HG02759 (cell line): ENCODE measurements at regions not wholly inside any gene's neighbourhood (a gene's known extent, or its start where the extent isn't known, plus 50 kb on each side); places are given as distances from the start of the nearest gene placed in this dataset.
"Not testable (repeated sequence)": the region's sequence is repeated elsewhere in the genome, so short reads cannot be mapped to it uniquely, and the experiment has no call there.

Experiments
- ATAC-seq: cut with Tn5 transposase; IDR thresholded peaks from one replicate; pipeline ENCODE4 v1.9.1; 2021; ENCODE audit warnings: mild to moderate bottlenecking, moderate library complexity; ENCODE audit not compliant: unreplicated experiment

DNA sequence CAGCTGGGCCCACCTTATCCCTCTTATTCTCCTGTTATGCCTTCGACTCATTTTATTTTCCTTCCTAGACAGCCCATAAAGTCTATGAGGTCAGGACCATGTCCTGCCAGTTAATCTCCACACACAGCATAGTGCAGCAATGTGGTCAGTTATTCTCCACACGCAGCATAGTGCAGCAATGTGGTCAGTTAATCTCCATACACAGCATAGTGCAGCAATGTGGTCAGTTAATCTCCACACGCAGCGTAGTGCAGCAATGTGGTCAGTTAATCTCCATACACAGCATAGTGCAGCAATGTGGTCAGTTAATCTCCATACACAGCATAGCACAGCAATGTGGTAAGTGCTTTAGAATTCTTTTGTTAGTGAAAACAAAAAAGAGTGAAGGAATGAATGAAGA, 77.8 kb downstream of the TEX36 start:
- ATAC-seq = no peak

GRCh38 chr10:125602825-125603224, 80.1 kb downstream of the TEX36 start:
- ATAC-seq = no peak

- ATAC-seq = no peak
Measured at GRCh38 chr10:125599194-125599593, 83.8 kb downstream of the TEX36 start.

- ATAC-seq = no peak
Measured at GRCh38 chr10:125595911-125596310, 87.1 kb downstream of the TEX36 start.

- ATAC-seq = no peak
Measured at GRCh38 chr10:125593644-125594043, 89.3 kb downstream of the TEX36 start.

GRCh38 chr10:125592897-125593296, 90.1 kb downstream of the TEX36 start:
- no peak for ATAC-seq

- ATAC-seq = no peak
Measured at GRCh38 chr10:125591886-125592285, 91.1 kb downstream of the TEX36 start.

- ATAC-seq = not testable (repeated sequence)
Measured at GRCh38 chr10:125588738-125589137, 94.2 kb downstream of the TEX36 start.

- ATAC-seq = no peak
Measured at GRCh38 chr10:125584954-125585353, 98.0 kb downstream of the TEX36 start.

DNA sequence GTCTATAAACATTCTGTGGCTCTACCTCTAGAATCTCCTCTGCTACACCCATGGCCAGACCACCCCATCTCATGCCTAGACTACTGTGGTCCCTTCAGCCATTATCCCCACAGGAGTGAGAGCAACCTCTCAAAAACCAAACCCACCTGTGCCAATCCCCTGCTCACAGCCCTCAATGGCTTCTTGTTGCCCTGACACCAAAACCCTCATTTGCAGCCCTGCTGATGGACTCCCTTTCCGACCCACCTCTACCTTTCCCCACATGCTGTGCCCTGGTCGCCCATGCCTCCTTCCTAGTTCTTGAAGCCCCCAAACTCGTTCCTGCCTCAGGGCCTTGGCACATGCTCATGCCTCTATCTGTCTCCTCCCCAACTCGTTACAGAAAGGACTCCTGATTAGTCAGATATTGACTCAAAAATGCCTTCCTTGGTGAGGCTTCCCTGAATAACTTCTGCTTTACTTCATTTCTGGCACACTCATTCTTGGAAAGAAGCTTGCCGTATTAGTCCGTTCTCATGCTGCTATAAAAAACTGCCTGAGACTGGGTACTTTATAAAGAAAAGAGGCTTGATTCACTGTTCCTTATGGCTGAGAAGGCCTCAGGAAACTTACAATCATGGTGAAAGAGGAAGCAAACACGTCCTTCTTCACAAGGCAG, 104.2 kb downstream of the TEX36 start:
- ATAC-seq = no peak

- ATAC-seq = no peak
Measured at GRCh38 chr10:125575843-125576242, 107.1 kb downstream of the TEX36 start.

DNA sequence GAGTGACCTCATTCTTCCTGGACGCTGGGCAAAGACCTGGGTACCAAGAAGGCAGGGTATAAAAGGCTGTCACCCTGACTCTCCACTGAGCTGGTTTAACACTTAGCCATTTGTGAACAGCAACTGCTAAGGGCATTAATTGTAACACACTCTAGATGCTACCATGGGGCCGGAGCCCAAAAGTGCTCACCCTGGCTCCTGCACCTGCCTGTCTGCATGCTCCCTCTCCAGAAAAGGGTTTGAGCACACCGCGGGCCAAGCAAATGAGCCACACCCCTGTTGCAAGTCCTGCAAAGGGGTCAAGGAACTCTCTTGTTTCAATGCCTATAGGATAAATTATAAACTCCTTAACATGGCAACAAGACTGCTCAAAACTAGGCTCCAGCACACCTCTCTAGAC, 114.8 kb downstream of the TEX36 start:
- ATAC-seq = no peak

DNA sequence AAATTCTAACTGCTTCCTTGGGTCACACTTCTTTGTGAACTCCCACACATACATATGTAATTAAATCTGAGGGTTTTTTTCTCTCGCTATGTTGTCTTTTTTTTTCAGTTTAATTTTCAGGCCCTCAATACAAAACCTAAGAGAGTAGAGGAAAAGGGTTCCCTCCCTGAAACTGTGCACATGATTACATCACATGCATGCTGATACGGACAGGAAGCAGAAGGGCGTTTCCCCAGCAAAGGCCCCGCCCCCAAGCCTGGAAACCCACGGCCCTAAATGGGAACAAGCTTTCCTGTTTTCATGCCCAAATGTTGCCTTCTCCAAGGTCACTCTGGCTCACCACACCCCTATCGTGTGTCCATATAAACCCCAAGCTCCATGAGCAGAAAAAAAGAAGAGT, 115.4 kb downstream of the TEX36 start:
- no peak for ATAC-seq

- ATAC-seq = no peak
Measured at GRCh38 chr10:125565046-125565445, 117.9 kb downstream of the TEX36 start.

- no peak for ATAC-seq
Measured at GRCh38 chr10:125564570-125564969, 118.4 kb downstream of the TEX36 start.

- no peak for ATAC-seq
Measured at GRCh38 chr10:125562737-125563136, 120.2 kb downstream of the TEX36 start.

DNA sequence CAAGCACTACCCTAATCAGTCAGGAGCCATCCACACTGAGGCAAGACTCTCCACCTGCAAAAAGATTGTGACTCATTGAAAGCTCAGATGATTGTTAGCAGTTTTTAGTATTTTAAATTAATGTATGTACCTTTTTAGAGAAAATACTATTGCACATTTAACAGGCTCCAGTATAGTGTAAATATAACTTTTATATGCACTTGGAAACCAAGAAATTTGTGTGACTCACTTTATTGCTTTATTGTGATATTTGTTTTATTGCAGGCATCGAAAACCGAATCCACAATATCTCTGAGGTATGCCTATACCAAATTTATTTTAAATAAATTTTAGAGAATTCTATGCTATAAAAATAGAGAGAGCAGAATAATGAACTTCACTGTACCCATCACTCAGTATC, 122.0 kb downstream of the TEX36 start:
- ATAC-seq = no peak

DNA sequence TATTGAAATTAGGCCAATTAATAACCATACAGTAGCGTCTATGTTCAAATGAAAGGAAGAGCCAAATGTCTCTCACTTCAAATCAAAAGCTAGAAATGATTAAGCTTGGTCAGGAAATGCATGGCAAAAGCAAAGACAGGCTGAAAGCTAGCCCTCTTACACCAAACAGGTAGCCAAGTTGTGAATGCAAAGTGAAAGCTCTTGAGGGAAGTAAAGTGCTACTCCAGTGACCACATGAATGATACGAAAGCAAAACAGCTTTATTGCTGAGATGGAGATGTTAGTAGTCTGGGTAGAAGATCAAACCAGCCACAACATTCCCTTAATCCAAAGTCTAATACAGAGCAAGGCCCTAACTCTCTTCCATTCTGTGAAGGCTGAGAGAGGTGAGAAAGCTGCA, 123.8 kb downstream of the TEX36 start:
- ATAC-seq = peak; percentile 89

- no peak for ATAC-seq
Measured at GRCh38 chr10:125557801-125558505, 125.0 kb downstream of the TEX36 start.

- no peak for ATAC-seq
Measured at GRCh38 chr10:125557311-125557710, 125.7 kb downstream of the TEX36 start.

- no peak for ATAC-seq
Measured at GRCh38 chr10:125556882-125557281, 126.1 kb downstream of the TEX36 start.

- no peak for ATAC-seq
Measured at GRCh38 chr10:125555743-125556142, 127.2 kb downstream of the TEX36 start.

- no peak for ATAC-seq
Measured at GRCh38 chr10:125555267-125555666, 127.7 kb downstream of the TEX36 start.
